ENCODE measurements at regions not wholly inside any gene's neighbourhood (a gene's known extent, or its start where the extent isn't known, plus 50 kb on each side); places are given as distances from the start of the nearest gene placed in this dataset.

DNA sequence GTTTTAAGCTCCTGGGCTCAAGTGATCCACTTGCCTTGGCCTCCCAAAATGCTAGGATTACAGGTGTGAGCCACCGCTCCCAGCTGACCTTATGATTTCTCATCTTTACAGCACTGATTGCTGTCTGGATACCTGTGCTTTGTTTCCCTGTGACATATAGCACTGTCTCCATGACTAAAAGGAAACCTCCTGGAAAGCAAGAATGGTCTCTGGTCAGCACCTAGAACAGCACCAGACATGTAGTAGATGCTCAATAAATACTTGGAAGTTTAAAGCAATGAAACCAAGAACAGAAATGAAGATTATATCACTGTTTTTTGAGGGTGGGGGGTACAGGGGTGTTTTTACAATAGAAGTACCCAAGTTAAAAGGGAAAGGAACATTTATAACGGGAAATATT, 156.8 kb upstream of the ADAMTS9 start:
- no peaks in the 10 kb centered on the region for H3K4me1 ChIP-seq (ENCODE audit: control insufficient read depth, insufficient read depth, low read length)
- H3K27me3 ChIP-seq (ENCODE audit: control insufficient read depth, insufficient read depth, low read length): no peaks in the 10 kb centered on the region
- H3K36me3 ChIP-seq (ENCODE audit: control insufficient read depth, insufficient read depth, low read length): no peaks in the 10 kb centered on the region
- no peak overlapping the region for H3K9ac ChIP-seq (ENCODE audit: low read length)
- H3K4me3 ChIP-seq (ENCODE audit: low read length): no peak overlapping the region
- no peak overlapping the region for H3K27ac ChIP-seq (ENCODE audit: low read depth, low read length)

DNA sequence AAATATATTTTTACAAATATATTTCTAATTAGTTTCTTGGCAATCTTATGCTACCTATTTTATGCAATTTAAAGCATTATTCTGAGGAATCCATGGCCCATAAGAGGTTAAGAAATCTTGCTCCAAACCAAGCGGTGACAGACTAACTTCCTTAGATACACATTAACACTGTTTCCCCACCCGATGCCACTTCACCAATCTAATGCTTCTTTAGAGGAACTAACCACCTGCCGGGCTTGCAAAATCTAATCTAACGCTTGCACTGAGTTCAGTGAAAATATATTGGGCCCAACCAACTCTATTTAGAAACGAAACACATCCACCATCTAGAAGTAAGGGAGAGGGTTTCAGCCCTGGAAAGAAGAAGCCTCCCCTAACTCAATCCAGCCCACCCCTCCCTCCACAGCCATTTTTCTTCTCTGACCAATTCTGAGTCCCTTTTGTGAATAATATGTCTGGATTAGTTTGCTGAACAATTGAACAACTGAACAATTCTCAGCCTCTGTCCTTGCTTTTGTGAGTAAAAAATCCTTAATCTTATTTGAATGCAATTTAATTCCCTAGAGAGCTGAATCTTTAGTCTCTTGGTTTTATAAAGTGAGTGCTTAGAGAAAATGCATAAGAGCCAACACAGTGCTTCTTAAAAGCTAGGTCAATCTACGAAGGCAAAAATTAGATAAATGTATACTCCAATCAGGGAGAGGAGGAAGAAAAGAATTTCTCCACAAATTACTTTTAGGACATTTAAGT, 150.4 kb upstream of the ADAMTS9 start:
- Histone ChIP-seq H3K4me3 (ENCODE audit: low read length) (no peak overlapping the region), H3K27me3 (ENCODE audit: control insufficient read depth, insufficient read depth, low read length) (no peaks in the 10 kb centered on the region), H3K27ac (ENCODE audit: low read depth, low read length) (no peak overlapping the region), H3K4me1 (ENCODE audit: control insufficient read depth, insufficient read depth, low read length) (peaks cover 4% of the 10 kb centered on the region), H3K9ac (ENCODE audit: low read length) (no peak overlapping the region), H3K36me3 (ENCODE audit: control insufficient read depth, insufficient read depth, low read length) (no peaks in the 10 kb centered on the region)

DNA sequence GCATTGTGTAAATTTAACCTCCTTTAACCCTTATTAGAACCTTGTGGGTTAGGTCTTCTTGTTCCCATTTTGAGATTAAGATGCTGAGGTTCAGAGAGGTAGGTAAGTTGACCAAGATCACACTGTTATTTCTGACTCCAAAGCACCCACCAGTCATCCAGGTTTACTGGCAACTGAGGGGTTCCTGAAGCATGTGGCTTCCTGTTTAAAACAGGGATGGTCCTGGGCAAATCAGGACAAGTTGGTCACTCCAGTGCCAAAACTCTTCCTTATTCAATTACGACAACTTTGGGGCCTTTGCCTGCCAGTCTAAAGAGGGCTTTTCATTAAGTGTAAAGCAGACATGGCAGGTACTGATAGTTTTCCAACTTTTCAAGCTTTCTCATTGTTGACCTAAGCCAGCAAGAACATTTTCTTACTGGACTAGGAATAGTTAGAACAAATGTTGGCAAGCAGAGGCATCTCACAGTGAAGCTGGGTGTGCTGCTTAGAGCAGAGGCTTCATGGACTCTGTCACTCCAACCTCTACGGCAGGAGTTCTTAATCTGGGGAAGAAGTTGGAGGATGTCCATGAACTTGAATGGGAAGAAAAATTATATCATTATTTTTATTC, 149.4 kb upstream of the ADAMTS9 start:
- Histone ChIP-seq H3K4me1 (ENCODE audit: control insufficient read depth, insufficient read depth, low read length) (peaks cover 4% of the 10 kb centered on the region), H3K27ac (ENCODE audit: low read depth, low read length) (peak overlapping the region; percentile 51), H3K36me3 (ENCODE audit: control insufficient read depth, insufficient read depth, low read length) (no peaks in the 10 kb centered on the region), H3K4me3 (ENCODE audit: low read length) (no peak overlapping the region), H3K27me3 (ENCODE audit: control insufficient read depth, insufficient read depth, low read length) (no peaks in the 10 kb centered on the region), H3K9ac (ENCODE audit: low read length) (no peak overlapping the region)

GRCh38 chr3:64836097-64836496, 148.3 kb upstream of the ADAMTS9 start:
- no peaks in the 10 kb centered on the region for H3K27me3 ChIP-seq (ENCODE audit: control insufficient read depth, insufficient read depth, low read length)
- H3K27ac ChIP-seq (ENCODE audit: low read depth, low read length): no peak overlapping the region

GRCh38 chr3:64832098-64832497, 144.3 kb upstream of the ADAMTS9 start:
- H3K27me3 ChIP-seq (ENCODE audit: control insufficient read depth, insufficient read depth, low read length): no peaks in the 10 kb centered on the region
- H3K36me3 ChIP-seq (ENCODE audit: control insufficient read depth, insufficient read depth, low read length): no peaks in the 10 kb centered on the region
- no peak overlapping the region for H3K27ac ChIP-seq (ENCODE audit: low read depth, low read length)
- no peak overlapping the region for H3K9ac ChIP-seq (ENCODE audit: low read length)
- no peaks in the 10 kb centered on the region for H3K4me1 ChIP-seq (ENCODE audit: control insufficient read depth, insufficient read depth, low read length)
- no peak overlapping the region for H3K4me3 ChIP-seq (ENCODE audit: low read length)

More at GRCh38 chr3:64836097-64836496, 148.3 kb upstream of the ADAMTS9 start:
- Histone ChIP-seq H3K9ac (ENCODE audit: low read length) (no peak overlapping the region), H3K4me1 (ENCODE audit: control insufficient read depth, insufficient read depth, low read length) (peaks cover 4% of the 10 kb centered on the region), H3K4me3 (ENCODE audit: low read length) (no peak overlapping the region), H3K36me3 (ENCODE audit: control insufficient read depth, insufficient read depth, low read length) (no peaks in the 10 kb centered on the region)

GRCh38 chr3:64830681-64831080, 142.9 kb upstream of the ADAMTS9 start:
- H3K27ac ChIP-seq (ENCODE audit: low read depth, low read length): no peak overlapping the region
- H3K4me3 ChIP-seq (ENCODE audit: low read length): no peak overlapping the region
- H3K27me3 ChIP-seq (ENCODE audit: control insufficient read depth, insufficient read depth, low read length): no peaks in the 10 kb centered on the region
- no peak overlapping the region for H3K9ac ChIP-seq (ENCODE audit: low read length)
- no peaks in the 10 kb centered on the region for H3K36me3 ChIP-seq (ENCODE audit: control insufficient read depth, insufficient read depth, low read length)
- H3K4me1 ChIP-seq (ENCODE audit: control insufficient read depth, insufficient read depth, low read length): no peaks in the 10 kb centered on the region

- no peak overlapping the region for H3K4me3 ChIP-seq (ENCODE audit: low read length)
- H3K27me3 ChIP-seq (ENCODE audit: control insufficient read depth, insufficient read depth, low read length): no peaks in the 10 kb centered on the region
- no peak overlapping the region for H3K27ac ChIP-seq (ENCODE audit: low read depth, low read length)
- no peaks in the 10 kb centered on the region for H3K36me3 ChIP-seq (ENCODE audit: control insufficient read depth, insufficient read depth, low read length)
- no peaks in the 10 kb centered on the region for H3K4me1 ChIP-seq (ENCODE audit: control insufficient read depth, insufficient read depth, low read length)
- H3K9ac ChIP-seq (ENCODE audit: low read length): no peak overlapping the region
Observed at GRCh38 chr3:64829331-64829730, 141.5 kb upstream of the ADAMTS9 start.

DNA sequence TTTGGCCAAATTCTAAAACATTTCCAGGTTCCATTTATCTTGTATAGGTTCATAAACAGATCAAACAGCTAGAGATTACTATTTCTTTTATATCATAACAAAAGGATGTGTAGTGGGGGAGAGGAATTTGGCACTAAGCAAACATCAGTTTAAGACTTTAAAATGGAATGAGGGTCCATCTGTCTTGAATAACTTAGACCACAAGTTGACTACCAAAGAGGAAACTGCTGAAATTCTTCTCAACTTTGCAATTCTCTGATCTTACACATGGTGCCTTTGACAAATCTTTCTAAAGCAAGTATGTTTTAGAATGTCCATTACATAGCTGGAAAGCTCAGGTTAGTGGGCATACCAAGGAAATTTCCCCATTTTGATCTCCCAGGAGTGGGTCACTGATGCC, 140.5 kb upstream of the ADAMTS9 start:
- no peak overlapping the region for H3K4me3 ChIP-seq (ENCODE audit: low read length)
- H3K36me3 ChIP-seq (ENCODE audit: control insufficient read depth, insufficient read depth, low read length): no peaks in the 10 kb centered on the region
- H3K27me3 ChIP-seq (ENCODE audit: control insufficient read depth, insufficient read depth, low read length): no peaks in the 10 kb centered on the region
- H3K9ac ChIP-seq (ENCODE audit: low read length): no peak overlapping the region
- H3K4me1 ChIP-seq (ENCODE audit: control insufficient read depth, insufficient read depth, low read length): no peaks in the 10 kb centered on the region
- no peak overlapping the region for H3K27ac ChIP-seq (ENCODE audit: low read depth, low read length)

- Histone ChIP-seq H3K36me3 (ENCODE audit: control insufficient read depth, insufficient read depth, low read length) (no peaks in the 10 kb centered on the region), H3K27ac (ENCODE audit: low read depth, low read length) (no peak overlapping the region), H3K27me3 (ENCODE audit: control insufficient read depth, insufficient read depth, low read length) (no peaks in the 10 kb centered on the region), H3K9ac (ENCODE audit: low read length) (no peak overlapping the region), H3K4me3 (ENCODE audit: low read length) (no peak overlapping the region), H3K4me1 (ENCODE audit: control insufficient read depth, insufficient read depth, low read length) (no peaks in the 10 kb centered on the region)
Observed at GRCh38 chr3:64827431-64827830, 139.6 kb upstream of the ADAMTS9 start.

DNA sequence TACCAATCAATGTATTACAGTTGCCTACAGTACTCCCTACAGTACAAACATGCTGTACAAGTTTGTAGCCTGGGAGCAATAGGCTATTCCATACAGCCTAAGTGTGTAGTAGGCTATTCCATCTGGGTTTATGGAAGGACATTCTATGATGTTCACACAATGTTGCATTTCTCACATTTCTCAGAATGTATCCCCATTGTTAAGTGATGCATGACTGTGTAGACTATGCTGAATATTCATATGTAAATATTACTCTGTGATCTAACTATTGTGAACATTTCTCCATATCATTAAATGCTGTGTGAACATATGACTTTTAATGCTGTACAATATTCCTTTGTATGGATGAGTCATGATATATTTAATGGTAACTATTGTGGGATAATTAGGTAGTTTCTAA, 139.2 kb upstream of the ADAMTS9 start:
- Histone ChIP-seq H3K36me3 (ENCODE audit: control insufficient read depth, insufficient read depth, low read length) (no peaks in the 10 kb centered on the region), H3K9ac (ENCODE audit: low read length) (no peak overlapping the region), H3K27ac (ENCODE audit: low read depth, low read length) (no peak overlapping the region), H3K4me3 (ENCODE audit: low read length) (no peak overlapping the region), H3K27me3 (ENCODE audit: control insufficient read depth, insufficient read depth, low read length) (no peaks in the 10 kb centered on the region), H3K4me1 (ENCODE audit: control insufficient read depth, insufficient read depth, low read length) (no peaks in the 10 kb centered on the region)

GRCh38 chr3:64825404-64826120, 137.8 kb upstream of the ADAMTS9 start:
- Histone ChIP-seq H3K27me3 (ENCODE audit: control insufficient read depth, insufficient read depth, low read length) (no peaks in the 10 kb centered on the region), H3K4me1 (ENCODE audit: control insufficient read depth, insufficient read depth, low read length) (no peaks in the 10 kb centered on the region), H3K27ac (ENCODE audit: low read depth, low read length) (no peak overlapping the region), H3K36me3 (ENCODE audit: control insufficient read depth, insufficient read depth, low read length) (no peaks in the 10 kb centered on the region), H3K4me3 (ENCODE audit: low read length) (no peak overlapping the region), H3K9ac (ENCODE audit: low read length) (no peak overlapping the region)

DNA sequence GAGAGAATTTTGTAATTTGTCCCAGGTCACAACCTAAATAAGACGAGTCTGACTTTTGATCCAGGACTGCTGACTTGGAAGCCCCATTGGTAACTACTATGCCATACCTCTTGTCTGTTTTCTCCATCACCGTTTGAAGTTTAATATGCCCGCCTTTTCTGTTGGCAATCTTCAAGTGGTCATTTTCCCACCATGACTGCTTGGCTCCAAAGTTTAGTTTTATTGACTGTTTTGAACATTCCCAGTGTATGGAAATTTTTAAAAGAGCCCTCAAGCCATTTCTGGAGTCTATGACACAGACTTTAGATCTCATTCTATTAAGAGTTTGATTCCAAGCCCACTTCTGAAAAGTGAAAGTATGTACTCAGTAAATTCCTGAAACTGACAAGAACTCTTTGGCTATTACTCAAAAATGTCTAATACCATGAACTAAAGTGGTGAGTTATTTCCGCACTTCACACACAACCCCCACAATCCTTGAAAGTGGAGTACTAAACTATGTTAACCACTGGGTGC, 136.7 kb upstream of the ADAMTS9 start:
- Histone ChIP-seq H3K27me3 (ENCODE audit: control insufficient read depth, insufficient read depth, low read length) (no peaks in the 10 kb centered on the region), H3K27ac (ENCODE audit: low read depth, low read length) (no peak overlapping the region), H3K4me3 (ENCODE audit: low read length) (no peak overlapping the region), H3K36me3 (ENCODE audit: control insufficient read depth, insufficient read depth, low read length) (no peaks in the 10 kb centered on the region), H3K9ac (ENCODE audit: low read length) (no peak overlapping the region), H3K4me1 (ENCODE audit: control insufficient read depth, insufficient read depth, low read length) (no peaks in the 10 kb centered on the region)
